Stomach (tissue), 8 donors: ENCODE measurements at regions not wholly inside any gene's neighbourhood (a gene's known extent, or its start where the extent isn't known, plus 50 kb on each side); places are given as distances from the start of the nearest gene placed in this dataset.

Experiments used
- DNase-seq, 2 donors: peaks; one replicate each; pipeline versions ENCODE4 v3.0.0 to v3.0.0-alpha.2; 2013 to 2019
- H3K27ac ChIP-seq, 5 donors: fragments of 200-600 bp in 4 of 5; sonication (generic) in 4 of 5; one replicate each; pipeline ENCODE4 v1.5.1; 2013 to 2019; ENCODE audit warnings: mild to moderate bottlenecking in 1 of 5, moderate library complexity in 1 of 5
- H3K27me3 ChIP-seq, 3 donors: fragments of 200-600 bp; sonication (generic); one replicate each; pipeline ENCODE4 v1.5.1; 2017 to 2019; ENCODE audit warnings: mixed run types in 1 of 3
- H3K36me3 ChIP-seq, 4 donors: fragments of 200-600 bp; sonication (generic); 1 replicate in 3 of 4; 2 replicates in 1 of 4; pipeline ENCODE4 v1.5.1; 2016 to 2019
- H3K4me1 ChIP-seq, 4 donors: fragments of 200-600 bp; sonication (generic); one replicate each; pipeline ENCODE4 v1.5.1; 2016 to 2019
- H3K4me3 ChIP-seq, 4 donors: fragments of 200-600 bp; sonication (generic) in 3 of 4; one replicate each; pipeline ENCODE4 v1.5.1; 2016 to 2019; ENCODE audit warnings: mild to moderate bottlenecking in 1 of 4
- H3K9me3 ChIP-seq, 4 donors: fragments of 200-600 bp; sonication (generic); one replicate each; pipeline ENCODE4 v1.5.1; 2016 to 2019
- CTCF ChIP-seq, 7 experiments: fragments of 450-650 bp in 4 of 7; fragments of 200-600 bp in 3 of 7; sonication (generic) in 3 of 7; IDR thresholded peaks; one replicate each; pipeline ENCODE4 v1.5.1; 2016 to 2019; ENCODE audit warnings: antibody characterized with exemption in 7 of 7, control low read depth in 2 of 7, mild to moderate bottlenecking in 1 of 7
- EP300 ChIP-seq: sonication (generic); formaldehyde crosslinking; IDR thresholded peaks from one replicate; pipeline ENCODE4 v1.6.1; 2017; ENCODE audit warnings: antibody characterized with exemption
- POLR2A ChIP-seq, 4 donors: fragments of 450-650 bp; IDR thresholded peaks; one replicate each; pipeline ENCODE4 v1.6.1; 2016; ENCODE audit warnings: antibody characterized with exemption in 4 of 4, control low read depth in 2 of 4, mild to moderate bottlenecking in 1 of 4, moderate library complexity in 1 of 4
- POLR2AphosphoS5 ChIP-seq, 3 donors: sonication (generic); formaldehyde crosslinking; IDR thresholded peaks; one replicate each; pipeline ENCODE4 v1.6.1; 2016; ENCODE audit warnings: antibody characterized with exemption in 3 of 3
- WGBS, 5 donors: extraction: QIAGEN DNeasy Blood & Tissue Kit in 3 of 5; methylation state at CpG; one replicate each; pipeline versions ENCODE4 v1.1.5 to v1.1.7; 2013 to 2018; 5-methylcytosine and 5-hydroxymethylcytosine counted together
- intact Hi-C: fragments of 100-400 bp; cut with DNase I; formaldehyde crosslinking; loops from one replicate; pipeline ENCODE4 v1.15.1; 2023; ENCODE audit warnings: low total_unique reads
- donor health status: healthy with polysubstance abuse.
- donor health status: Bipolar disorder and iron deficiency.
- donor health status: healthy.

DNA sequence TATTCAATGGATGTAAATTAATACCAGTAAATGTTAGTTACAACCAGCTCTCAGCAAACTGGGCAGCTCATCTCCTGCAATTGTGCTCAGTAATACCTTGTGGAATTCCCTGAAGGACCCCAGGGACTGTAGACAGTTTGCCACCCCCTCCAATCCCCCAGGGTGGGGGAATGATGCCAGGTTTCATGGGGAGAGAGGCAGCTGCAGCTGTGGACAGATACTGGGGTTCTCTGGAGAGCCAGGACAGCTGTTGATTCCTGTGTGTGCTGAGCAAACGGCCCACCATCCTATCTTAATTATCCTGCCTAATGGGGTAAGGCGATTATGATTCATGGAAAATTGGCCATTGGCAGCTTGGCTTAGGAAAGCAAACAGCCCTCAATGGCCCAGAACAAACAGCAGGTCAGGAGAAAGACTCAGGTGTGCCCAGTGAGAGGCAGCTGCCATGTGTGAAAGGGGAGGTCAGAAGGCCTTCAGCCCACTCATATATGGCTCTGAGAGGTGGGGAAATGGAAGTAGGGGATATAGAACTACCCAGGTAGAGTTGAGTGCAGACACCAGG, 148.9 kb upstream of the CTTNBP2NL start:
- Histone ChIP-seq H3K27me3 (no peaks in the 10 kb centered on the region), H3K27ac (no peak overlapping the region), H3K9me3 (no peaks in the 10 kb centered on the region), H3K4me1 (no peaks in the 10 kb centered on the region), H3K36me3 (no peaks in the 10 kb centered on the region), H3K4me3 (no peak overlapping the region)
- TF ChIP-seq POLR2AphosphoS5 (IDR thresholded peaks at IDR 0.05), result no peak
- TF ChIP-seq EP300, result no peak
- TF ChIP-seq CTCF (IDR thresholded peaks at IDR 0.05), result no peak
- TF ChIP-seq POLR2A (IDR thresholded peaks at IDR 0.05), result no peak
- DNase-seq, result no peak
- intact Hi-C loops, result no loop called here
- WGBS, 5 donors, result 30 to 63% (median 51%) methylated on average over 2 of the region's 2 CpGs

DNA sequence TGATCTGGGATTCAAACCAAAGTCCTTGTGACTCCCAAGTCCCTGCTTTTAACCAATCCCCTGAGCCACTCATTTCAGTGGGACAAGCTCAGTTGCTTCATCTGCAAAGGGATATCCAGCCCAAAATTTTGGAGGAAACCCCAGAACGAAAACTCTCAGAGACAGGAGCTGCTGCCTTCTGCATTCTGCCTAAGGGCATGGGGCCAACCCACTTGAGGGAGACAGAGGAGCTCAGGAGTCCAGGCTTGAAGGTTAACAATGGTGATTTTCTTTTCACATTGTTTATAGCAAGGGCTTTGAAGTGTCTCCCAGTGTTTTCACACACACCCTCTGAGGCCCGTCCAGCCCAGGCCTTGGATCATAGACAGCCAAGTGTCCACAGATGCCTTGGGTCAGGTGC, 148.1 kb upstream of the CTTNBP2NL start:
- Histone ChIP-seq H3K27ac (no peak overlapping the region), H3K36me3 (no peaks in the 10 kb centered on the region), H3K4me1 (no peaks in the 10 kb centered on the region), H3K27me3 (no peaks in the 10 kb centered on the region), H3K9me3 (no peaks in the 10 kb centered on the region), H3K4me3 (no peak overlapping the region)
- intact Hi-C loops, result no loop called here
- TF ChIP-seq CTCF (IDR thresholded peaks at IDR 0.05) (no peak), POLR2A (IDR thresholded peaks at IDR 0.05) (no peak), POLR2AphosphoS5 (IDR thresholded peaks at IDR 0.05) (no peak), EP300 (no peak)
- DNase-seq, result no peak
- WGBS, 5 donors, result 13 to 62% (median 40%) methylated on average over 2 of the region's 2 CpGs

GRCh38 chr1:112250892-112251291, 145.1 kb upstream of the CTTNBP2NL start:
- Histone ChIP-seq H3K4me1 (no peaks in the 10 kb centered on the region), H3K27ac (no peak overlapping the region), H3K9me3 (no peaks in the 10 kb centered on the region), H3K27me3 (peaks cover 0 to 8% (median 0%) of the 10 kb centered on the region in 3 donors), H3K4me3 (no peak overlapping the region), H3K36me3 (no peaks in the 10 kb centered on the region)
- 53 to 79% (median 69%) methylated on average over 2 of the region's 2 CpGs for WGBS, 5 donors
- no peak for DNase-seq
- intact Hi-C loops, result no loop called here
- TF ChIP-seq POLR2A (IDR thresholded peaks at IDR 0.05), result no peak
- no peak for TF ChIP-seq POLR2AphosphoS5 (IDR thresholded peaks at IDR 0.05)
- no peak for TF ChIP-seq EP300
- no peak for TF ChIP-seq CTCF (IDR thresholded peaks at IDR 0.05)

DNA sequence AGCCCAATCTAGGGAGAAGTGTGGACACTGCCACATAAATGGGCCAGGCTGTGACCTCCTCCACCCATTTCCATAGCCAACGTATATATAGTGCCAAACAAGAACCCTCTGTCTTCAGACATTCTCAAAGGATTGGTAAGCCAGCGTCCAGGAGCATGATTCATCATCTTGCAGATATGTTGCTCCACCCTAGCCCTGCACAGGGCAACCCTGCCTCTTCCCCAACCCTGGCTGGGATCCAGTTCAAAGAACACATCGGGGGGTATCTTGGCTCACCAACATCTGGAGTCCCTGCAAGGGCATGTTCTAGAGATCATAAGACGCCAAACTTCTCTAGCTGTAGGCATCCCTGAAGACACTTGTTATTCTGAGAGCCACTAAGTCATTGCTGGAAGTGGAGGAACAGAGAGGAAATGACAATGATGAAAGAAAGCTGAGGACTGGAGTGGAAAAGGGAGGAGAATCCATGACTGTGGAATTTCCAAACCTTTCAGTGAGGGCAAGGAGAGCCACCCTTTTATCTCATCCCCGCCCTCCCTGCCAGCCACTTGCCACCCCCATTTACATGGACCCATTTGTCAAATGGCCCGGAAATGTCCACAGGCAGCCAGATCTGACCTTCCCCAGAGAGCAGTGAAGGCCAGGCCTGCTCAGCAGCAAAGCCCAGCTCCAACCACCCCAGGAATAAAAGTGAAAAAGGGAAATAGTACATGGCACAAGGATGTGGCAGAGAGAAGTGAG, 144.1 kb upstream of the CTTNBP2NL start:
- Histone ChIP-seq H3K9me3 (no peaks in the 10 kb centered on the region), H3K27ac (no peak overlapping the region), H3K4me1 (no peaks in the 10 kb centered on the region), H3K4me3 (no peak overlapping the region), H3K27me3 (peaks cover 0 to 8% (median 0%) of the 10 kb centered on the region in 3 donors), H3K36me3 (no peaks in the 10 kb centered on the region)
- intact Hi-C loops, result no loop called here
- DNase-seq, result no peak
- TF ChIP-seq CTCF (IDR thresholded peaks at IDR 0.05) (no peak), EP300 (no peak), POLR2A (IDR thresholded peaks at IDR 0.05) (no peak), POLR2AphosphoS5 (IDR thresholded peaks at IDR 0.05) (no peak)
- WGBS, 5 donors, result 65 to 80% (median 75%) methylated on average over 6 of the region's 6 CpGs
